ENCODE measurements at regions not wholly inside any gene's neighbourhood (a gene's known extent, or its start where the extent isn't known, plus 50 kb on each side); places are given as distances from the start of the nearest gene placed in this dataset.
"Not testable (repeated sequence)": the region's sequence is repeated elsewhere in the genome, so short reads cannot be mapped to it uniquely, and the experiment has no call there.

- DNase-seq, result no peak
Observed at GRCh38 chr3:75129101-75129500, 514.6 kb upstream of the CNTN3 start.

- DNase-seq, result no peak
Observed at GRCh38 chr3:75136100-75136897, 521.8 kb upstream of the CNTN3 start.

- DNase-seq, result no peak
Observed at GRCh38 chr3:75138345-75138744, 523.9 kb upstream of the CNTN3 start.

- DNase-seq, result no peak
Observed at GRCh38 chr3:75140904-75141615, 523.1 kb upstream of the FRG2C start.

- no peak for DNase-seq
Observed at GRCh38 chr3:75144406-75144805, 519.7 kb upstream of the FRG2C start.

GRCh38 chr3:75171630-75172230 lies 492.4 kb upstream of the FRG2C start:
- DNase-seq, result no peak

- DNase-seq, result no peak
Observed at GRCh38 chr3:75176937-75177336, 487.2 kb upstream of the FRG2C start.

- no peak for DNase-seq
Observed at GRCh38 chr3:75180235-75180944, 483.7 kb upstream of the FRG2C start.

- no peak for DNase-seq
Observed at GRCh38 chr3:75180945-75181298, 483.2 kb upstream of the FRG2C start.

- no peak for DNase-seq
Observed at GRCh38 chr3:75188962-75189361, 475.2 kb upstream of the FRG2C start.

GRCh38 chr3:75192146-75192616 lies 471.9 kb upstream of the FRG2C start:
- no peak for DNase-seq

GRCh38 chr3:75193797-75194196 lies 470.3 kb upstream of the FRG2C start:
- no peak for DNase-seq

GRCh38 chr3:75214332-75214731 lies 449.8 kb upstream of the FRG2C start:
- not testable (repeated sequence) for DNase-seq

GRCh38 chr3:75218577-75218976 lies 445.6 kb upstream of the FRG2C start:
- no peak for DNase-seq

- DNase-seq, result no peak
Observed at GRCh38 chr3:75220932-75221331, 443.2 kb upstream of the FRG2C start.

- DNase-seq, result no peak
Observed at GRCh38 chr3:75224412-75224811, 439.7 kb upstream of the FRG2C start.

GRCh38 chr3:75232216-75232615 lies 431.9 kb upstream of the FRG2C start:
- no peak for DNase-seq

- no peak for DNase-seq
Observed at GRCh38 chr3:75235631-75236030, 428.5 kb upstream of the FRG2C start.

- no peak for DNase-seq
Observed at GRCh38 chr3:75237053-75237452, 427.1 kb upstream of the FRG2C start.

GRCh38 chr3:75237477-75237876 lies 426.7 kb upstream of the FRG2C start:
- DNase-seq, result no peak

GRCh38 chr3:75241226-75241962 lies 422.7 kb upstream of the FRG2C start:
- not testable (repeated sequence) for DNase-seq

GRCh38 chr3:75242012-75242735 lies 422.0 kb upstream of the FRG2C start:
- no peak for DNase-seq
